Loucy (cell line): ENCODE measurements at regions not wholly inside any gene's neighbourhood (a gene's known extent, or its start where the extent isn't known, plus 50 kb on each side); places are given as distances from the start of the nearest gene placed in this dataset.

ENCODE experiments used
- CTCF ChIP-seq: fragments of 200-600 bp; sonication (generic); conservative IDR thresholded peaks from 2 replicates; pipeline ENCODE4 v1.5.1; 2014; ENCODE audit warnings: mild to moderate bottlenecking, antibody characterized with exemption, low read length
- EZH2phosphoT487 ChIP-seq: fragments of 200-600 bp; IDR thresholded peaks from 2 replicates; pipeline ENCODE4 v1.6.1; 2018; ENCODE audit warnings: antibody characterized with exemption, mild to moderate bottlenecking, moderate library complexity, borderline replicate concordance

- TF ChIP-seq CTCF (no peak), EZH2phosphoT487 (no peak)
Measured at GRCh38 chr1:82487778-82488177, 687.0 kb downstream of the ADGRL2 start.
